Adrenal gland (tissue), 9 donors: ENCODE measurements at regions not wholly inside any gene's neighbourhood (a gene's known extent, or its start where the extent isn't known, plus 50 kb on each side); places are given as distances from the start of the nearest gene placed in this dataset.

Experiments used
- DNase-seq, 7 donors: peaks; one replicate each; pipeline ENCODE4 v3.0.0-alpha.2; 2019 to 2020
- H3K27ac ChIP-seq, 5 donors: fragments of 200-600 bp; sonication (generic) in 4 of 5; 1 replicate in 3 of 5; 2 replicates in 2 of 5; pipeline versions ENCODE4 v1.5.1 to v1.8.0; 2016 to 2020; ENCODE audit warnings: mild to moderate bottlenecking in 1 of 5
- H3K27me3 ChIP-seq: fragments of 200-600 bp; 2 replicates; pipeline ENCODE4 v1.8.0; 2021
- H3K36me3 ChIP-seq, 2 donors: fragments of 200-600 bp; replicated peaks in 1 of 2; 1 replicate in 1 of 2; 2 replicates in 1 of 2; pipeline versions ENCODE4 v1.5.1 to v1.8.0; 2018 to 2022
- H3K4me1 ChIP-seq, 2 donors: fragments of 200-600 bp; replicated peaks in 1 of 2; 1 replicate in 1 of 2; 2 replicates in 1 of 2; pipeline versions ENCODE4 v1.5.1 to v1.8.0; 2018 to 2021
- H3K4me3 ChIP-seq, 4 donors: fragments of 200-600 bp; sonication (generic) in 3 of 4; one replicate each; pipeline ENCODE4 v1.5.1; 2016 to 2018
- H3K9me3 ChIP-seq, 3 donors: fragments of 200-600 bp; sonication (generic) in 1 of 3; replicated peaks in 1 of 3; 1 replicate in 2 of 3; 2 replicates in 1 of 3; pipeline versions ENCODE4 v1.5.1 to v1.8.0; 2016 to 2021
- CTCF ChIP-seq, 6 experiments: fragments of 450-650 bp in 4 of 6; fragments of 200-600 bp in 2 of 6; sonication (generic) in 1 of 6; IDR thresholded peaks; 1 replicate in 5 of 6; 2 replicates in 1 of 6; pipeline versions ENCODE4 v1.5.1 to v1.8.0; 2016 to 2021; ENCODE audit warnings: antibody characterized with exemption in 6 of 6, mild to moderate bottlenecking in 2 of 6, moderate library complexity in 1 of 6
- POLR2A ChIP-seq, 2 donors: fragments of 450-650 bp; IDR thresholded peaks; one replicate each; pipeline ENCODE4 v1.6.1; 2017; ENCODE audit warnings: antibody characterized with exemption in 2 of 2, mild to moderate bottlenecking in 2 of 2, moderate library complexity in 1 of 2
- WGBS, 4 donors: extraction: QIAGEN DNeasy Blood & Tissue Kit in 2 of 4; methylation state at CpG; one replicate each; pipeline versions ENCODE4 v1.1.5 to v1.1.7; 2013 to 2017; 5-methylcytosine and 5-hydroxymethylcytosine counted together
- intact Hi-C, 2 donors: fragments of 100-400 bp; cut with DNase I; formaldehyde crosslinking; loops; one replicate each; pipeline versions ENCODE4 v1.14.1 to v1.15.0; 2022 to 2023
- donor health status: healthy with polysubstance abuse.
- donor health status: Bipolar disorder and iron deficiency.
- donor health status: DM: yes; HTN: yes; CAD: no.
- donor health status: DM: no; HTN: no; CAD: no.
- donor health status: DM: no; HTN: no; CAD: no.

GRCh38 chr5:28143519-28143918, 1105.1 kb upstream of the CDH9 start:
- no peak for DNase-seq

GRCh38 chr5:28132151-28132550, 1093.8 kb upstream of the CDH9 start:
- no peaks in the 10 kb centered on the region for H3K4me1 ChIP-seq
- H3K9me3 ChIP-seq: no peaks in the 10 kb centered on the region
- intact Hi-C loops: no loop called here
- no peaks in the 10 kb centered on the region for H3K36me3 ChIP-seq
- DNase-seq: no peak
- H3K27ac ChIP-seq: no peak overlapping the region
- TF ChIP-seq POLR2A (IDR thresholded peaks at IDR 0.05) (no peak), CTCF (IDR thresholded peaks at IDR 0.05) (no peak)
- H3K27me3 ChIP-seq: no peaks in the 10 kb centered on the region
- 74 to 86% (median 83%) methylated on average over 1 of the region's 1 CpG for WGBS, 4 donors
- H3K4me3 ChIP-seq: no peak overlapping the region

More at GRCh38 chr5:28143519-28143918, 1105.1 kb upstream of the CDH9 start:
- Histone ChIP-seq H3K36me3 (no peaks in the 10 kb centered on the region), H3K4me3 (no peak overlapping the region), H3K4me1 (no peaks in the 10 kb centered on the region), H3K9me3 (no peaks in the 10 kb centered on the region), H3K27ac (no peak overlapping the region), H3K27me3 (no peaks in the 10 kb centered on the region)
- no peak for TF ChIP-seq CTCF (IDR thresholded peaks at IDR 0.05)
- TF ChIP-seq POLR2A (IDR thresholded peaks at IDR 0.05): no peak
- intact Hi-C loops: no loop called here
- WGBS, 4 donors: 50 to 73% (median 70%) methylated on average over 1 of the region's 1 CpG

- no peak for TF ChIP-seq POLR2A (IDR thresholded peaks at IDR 0.05)
- TF ChIP-seq CTCF (IDR thresholded peaks at IDR 0.05): no peak
- H3K27ac ChIP-seq: no peak overlapping the region
- DNase-seq: no peak
- H3K4me1 ChIP-seq: no peaks in the 10 kb centered on the region
- H3K36me3 ChIP-seq: no peaks in the 10 kb centered on the region
- H3K9me3 ChIP-seq: no peaks in the 10 kb centered on the region
- H3K4me3 ChIP-seq: no peak overlapping the region
- intact Hi-C loops: no loop called here
- H3K27me3 ChIP-seq: no peaks in the 10 kb centered on the region
These were observed 1079.3 kb upstream of the CDH9 start for GRCh38 chr5:28117691-28118090.

GRCh38 chr5:28117273-28117672, 1078.9 kb upstream of the CDH9 start:
- TF ChIP-seq POLR2A (IDR thresholded peaks at IDR 0.05): no peak
- TF ChIP-seq CTCF (IDR thresholded peaks at IDR 0.05): no peak
- no peak for DNase-seq
- 58 to 82% (median 70%) methylated on average over 2 of the region's 2 CpGs for WGBS, 4 donors
- Histone ChIP-seq H3K4me3 (no peak overlapping the region), H3K36me3 (no peaks in the 10 kb centered on the region), H3K9me3 (no peaks in the 10 kb centered on the region), H3K27ac (no peak overlapping the region), H3K4me1 (no peaks in the 10 kb centered on the region), H3K27me3 (no peaks in the 10 kb centered on the region)
- intact Hi-C loops: no loop called here
